Spleen (tissue), 7 donors: ENCODE measurements at regions not wholly inside any gene's neighbourhood (a gene's known extent, or its start where the extent isn't known, plus 50 kb on each side); places are given as distances from the start of the nearest gene placed in this dataset.

Experiments used
- POLR2A ChIP-seq, 3 donors: fragments of 450-650 bp; IDR thresholded peaks; one replicate each; pipeline ENCODE4 v1.5.1; 2017; ENCODE audit warnings: antibody characterized with exemption in 3 of 3, mild to moderate bottlenecking in 1 of 3
- POLR2AphosphoS5 ChIP-seq, 3 donors: sonication (generic); formaldehyde crosslinking; IDR thresholded peaks; one replicate each; pipeline ENCODE4 v1.5.1; 2017; ENCODE audit warnings: antibody characterized with exemption in 3 of 3
- TF ChIP-seq, protein P1 (sequence below), 11 experiments: fragments of 200-600 bp in 7 of 11; fragments of 450-650 bp in 4 of 11; sonication (generic) in 4 of 11; IDR thresholded peaks in 8 of 11; conservative IDR thresholded peaks in 3 of 11; 1 replicate in 7 of 11; 2 replicates in 4 of 11; pipeline versions ENCODE4 v1.4.0 to v1.8.0; 2016 to 2021; ENCODE audit warnings: antibody characterized with exemption in 11 of 11, inconsistent platforms in 4 of 11, mild to moderate bottlenecking in 1 of 11
- donor health status: DM: no; HTN: no; CAD: no; lungs with moderate emphysema.
- donor health status: DM: no; HTN: no; CAD: no.
- donor health status: DM: no; HTN: no; CAD: no.

DNA sequence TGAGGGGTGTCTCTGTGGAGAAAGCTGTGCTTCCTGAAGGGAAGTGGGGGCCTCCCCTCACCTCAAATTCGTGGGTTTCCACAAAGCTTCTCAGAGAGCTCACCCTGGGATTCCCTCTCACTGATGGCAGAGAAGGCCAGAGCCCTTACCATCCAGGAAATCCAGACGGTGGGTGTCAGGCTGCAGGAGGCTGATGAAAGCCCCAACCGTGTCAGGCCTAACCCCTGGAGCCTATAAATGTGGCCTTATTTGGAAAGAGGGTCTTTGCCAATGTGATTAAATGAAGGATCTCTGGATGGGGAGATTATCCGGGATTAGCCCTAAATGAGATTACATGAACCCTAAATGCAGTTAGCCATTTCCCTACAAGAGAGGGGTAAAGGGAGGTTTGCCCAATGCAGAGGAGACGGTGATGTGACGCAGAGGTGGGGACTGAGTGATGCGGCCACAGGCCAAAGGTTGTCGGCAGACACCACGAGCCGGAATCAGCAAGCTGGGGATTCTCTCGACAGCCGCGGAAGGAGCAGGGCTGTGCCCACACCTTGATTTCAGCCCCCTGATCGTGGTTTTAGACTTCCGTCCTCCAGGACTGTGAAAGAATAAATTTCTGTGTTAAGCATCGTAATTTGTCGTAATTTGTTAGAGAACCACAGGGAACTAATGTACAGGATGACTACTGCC is 82.6 kb downstream of the TOMM20 start:
- TF ChIP-seq, protein P1, sequence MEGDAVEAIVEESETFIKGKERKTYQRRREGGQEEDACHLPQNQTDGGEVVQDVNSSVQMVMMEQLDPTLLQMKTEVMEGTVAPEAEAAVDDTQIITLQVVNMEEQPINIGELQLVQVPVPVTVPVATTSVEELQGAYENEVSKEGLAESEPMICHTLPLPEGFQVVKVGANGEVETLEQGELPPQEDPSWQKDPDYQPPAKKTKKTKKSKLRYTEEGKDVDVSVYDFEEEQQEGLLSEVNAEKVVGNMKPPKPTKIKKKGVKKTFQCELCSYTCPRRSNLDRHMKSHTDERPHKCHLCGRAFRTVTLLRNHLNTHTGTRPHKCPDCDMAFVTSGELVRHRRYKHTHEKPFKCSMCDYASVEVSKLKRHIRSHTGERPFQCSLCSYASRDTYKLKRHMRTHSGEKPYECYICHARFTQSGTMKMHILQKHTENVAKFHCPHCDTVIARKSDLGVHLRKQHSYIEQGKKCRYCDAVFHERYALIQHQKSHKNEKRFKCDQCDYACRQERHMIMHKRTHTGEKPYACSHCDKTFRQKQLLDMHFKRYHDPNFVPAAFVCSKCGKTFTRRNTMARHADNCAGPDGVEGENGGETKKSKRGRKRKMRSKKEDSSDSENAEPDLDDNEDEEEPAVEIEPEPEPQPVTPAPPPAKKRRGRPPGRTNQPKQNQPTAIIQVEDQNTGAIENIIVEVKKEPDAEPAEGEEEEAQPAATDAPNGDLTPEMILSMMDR (IDR thresholded peaks at IDR 0.05 in 8 of 11, conservative IDR thresholded peaks at IDR 0.05 in 3 of 11) = no peak
- TF ChIP-seq POLR2AphosphoS5 (IDR thresholded peaks at IDR 0.05) (no peak), POLR2A (IDR thresholded peaks at IDR 0.05) (no peak)
